GM12891 (cell line): ENCODE measurements at regions not wholly inside any gene's neighbourhood (a gene's known extent, or its start where the extent isn't known, plus 50 kb on each side); places are given as distances from the start of the nearest gene placed in this dataset.

Source experiments
- POLR2A ChIP-seq: IDR thresholded peaks from 2 replicates; pipeline ENCODE4 v1.6.1; 2011; ENCODE audit warnings: low read depth, low read length, control low read depth
- POLR2AphosphoS5 ChIP-seq: IDR thresholded peaks from 2 replicates; pipeline ENCODE4 v1.6.1; 2011; ENCODE audit warnings: low read depth, low read length, control low read depth
- POU2F2 ChIP-seq: IDR thresholded peaks from 2 replicates; pipeline ENCODE4 v1.6.1; 2011; ENCODE audit warnings: low read depth, mild to moderate bottlenecking, control low read depth, low read length, moderate library complexity
- SPI1 ChIP-seq: IDR thresholded peaks from 2 replicates; pipeline ENCODE4 v1.6.1; 2011; ENCODE audit warnings: low read depth, low read length, control low read depth
- TAF1 ChIP-seq: IDR thresholded peaks from 2 replicates; pipeline ENCODE4 v1.6.1; 2011; ENCODE audit warnings: low read depth, low read length, control low read depth

DNA sequence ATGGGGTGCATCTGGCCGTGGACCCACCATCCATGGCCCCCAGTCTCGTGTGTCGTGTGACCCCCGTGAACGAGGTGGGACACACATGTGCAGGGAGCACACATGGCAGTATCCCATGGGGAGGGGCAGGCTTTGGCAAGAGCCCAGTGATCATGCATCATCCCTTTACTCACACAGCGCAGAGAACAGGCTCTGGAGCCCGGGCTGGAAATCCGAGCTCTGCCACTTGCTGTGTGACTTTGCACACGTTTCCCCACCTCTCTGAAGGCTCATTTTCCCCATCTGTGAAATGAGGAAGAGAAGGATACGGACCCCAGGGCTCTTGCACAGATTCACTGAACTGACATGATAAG lies 119.9 kb downstream of the PHETA1 start:
- no peak for TF ChIP-seq POU2F2
- no peak for TF ChIP-seq POLR2AphosphoS5
- TF ChIP-seq POLR2A: no peak
- TF ChIP-seq TAF1: no peak
- no peak for TF ChIP-seq SPI1
